ENCODE measurements at regions not wholly inside any gene's neighbourhood (a gene's known extent, or its start where the extent isn't known, plus 50 kb on each side); places are given as distances from the start of the nearest gene placed in this dataset.

DNA sequence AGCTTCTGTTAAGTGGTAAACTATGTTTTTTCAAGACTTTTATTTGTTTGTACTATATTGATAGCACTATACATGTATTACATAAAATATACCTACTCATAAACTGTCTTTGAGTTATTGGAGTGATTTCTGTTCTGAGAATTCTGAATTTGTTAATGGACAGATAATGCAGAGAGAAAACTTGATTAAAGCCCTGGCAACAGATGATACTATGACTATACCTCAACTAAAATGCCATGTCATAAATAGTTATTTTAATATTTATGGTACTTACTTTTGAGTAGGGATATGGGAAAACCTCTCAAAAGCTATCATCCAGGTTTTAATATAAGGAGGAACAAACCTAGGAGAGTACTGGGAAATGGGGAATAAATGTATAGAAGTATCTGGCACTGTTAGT is 947.2 kb upstream of the ARRDC3 start:
- TF ChIP-seq CTCF (IDR thresholded peaks at IDR 0.05 in 8 of 11, conservative IDR thresholded peaks at IDR 0.05 in 3 of 11) (no peak), POLR2A (IDR thresholded peaks at IDR 0.05) (no peak), POLR2AphosphoS5 (IDR thresholded peaks at IDR 0.05) (no peak)

All from spleen (tissue), 7 donors.